Osteocyte (in vitro differentiated cells): ENCODE measurements at regions not wholly inside any gene's neighbourhood (a gene's known extent, or its start where the extent isn't known, plus 50 kb on each side); places are given as distances from the start of the nearest gene placed in this dataset.

Experiments
- DNase-seq: peaks from one replicate; pipeline ENCODE4 v3.0.0; 2021; ENCODE audit warnings: mixed read lengths; ENCODE audit not compliant: unreplicated experiment; ENCODE audit errors: extremely low spot score
- H3K27ac Mint-ChIP-seq: one replicate; pipeline ENCODE4 v1.8.0; 2021; ENCODE audit warnings: mild to moderate bottlenecking, mixed read lengths; ENCODE audit not compliant: unreplicated experiment
- H3K27me3 Mint-ChIP-seq: one replicate; pipeline ENCODE4 v1.8.0; 2021; ENCODE audit warnings: mixed read lengths; ENCODE audit not compliant: unreplicated experiment
- H3K36me3 Mint-ChIP-seq: one replicate; pipeline ENCODE4 v1.8.0; 2021; ENCODE audit warnings: mixed read lengths; ENCODE audit not compliant: unreplicated experiment
- H3K4me1 Mint-ChIP-seq: one replicate; pipeline ENCODE4 v1.8.0; 2021; ENCODE audit warnings: mixed read lengths; ENCODE audit not compliant: unreplicated experiment
- H3K4me3 Mint-ChIP-seq: one replicate; pipeline ENCODE4 v1.8.0; 2021; ENCODE audit warnings: mild to moderate bottlenecking, moderate library complexity, mixed read lengths; ENCODE audit not compliant: unreplicated experiment
- H3K9me3 Mint-ChIP-seq: one replicate; pipeline ENCODE4 v1.8.0; 2021; ENCODE audit warnings: mixed read lengths; ENCODE audit not compliant: unreplicated experiment
- CTCF ChIP-seq: fragments of 200-600 bp; sonication (generic); IDR thresholded peaks from 2 replicates; pipeline ENCODE4 v1.5.0; 2021; ENCODE audit warnings: antibody characterized with exemption, mild to moderate bottlenecking, moderate library complexity

GRCh38 chr15:93670931-93671330, 560.4 kb upstream of the MCTP2 start:
- no peak for TF ChIP-seq CTCF
- peaks cover 15% of the 10 kb centered on the region for H3K9me3 Mint-ChIP-seq
- no peaks in the 10 kb centered on the region for H3K36me3 Mint-ChIP-seq
- no peaks in the 10 kb centered on the region for H3K4me1 Mint-ChIP-seq
- no peak overlapping the region for H3K27ac Mint-ChIP-seq
- H3K4me3 Mint-ChIP-seq, result no peak overlapping the region
- no peak for DNase-seq
- H3K27me3 Mint-ChIP-seq, result no peaks in the 10 kb centered on the region

- Mint-ChIP-seq H3K36me3 (no peaks in the 10 kb centered on the region), H3K27ac (no peak overlapping the region), H3K27me3 (no peaks in the 10 kb centered on the region), H3K4me3 (no peak overlapping the region), H3K4me1 (no peaks in the 10 kb centered on the region), H3K9me3 (peaks cover 12% of the 10 kb centered on the region)
- TF ChIP-seq CTCF, result no peak
- DNase-seq, result no peak
These were observed 567.0 kb upstream of the MCTP2 start for GRCh38 chr15:93664213-93664956.

- Mint-ChIP-seq H3K36me3 (no peaks in the 10 kb centered on the region), H3K9me3 (peaks cover 17% of the 10 kb centered on the region), H3K27me3 (no peaks in the 10 kb centered on the region), H3K4me3 (no peak overlapping the region), H3K27ac (no peak overlapping the region), H3K4me1 (no peaks in the 10 kb centered on the region)
- no peak for DNase-seq
- no peak for TF ChIP-seq CTCF
These were observed 569.0 kb upstream of the MCTP2 start for GRCh38 chr15:93662162-93662885.

- H3K36me3 Mint-ChIP-seq, result no peaks in the 10 kb centered on the region
These were observed 569.2 kb upstream of the RGMA start for GRCh38 chr15:93658026-93658816.

More at GRCh38 chr15:93658026-93658816, 569.2 kb upstream of the RGMA start:
- no peak for TF ChIP-seq CTCF
- no peak for DNase-seq
- no peaks in the 10 kb centered on the region for H3K4me1 Mint-ChIP-seq
- no peak overlapping the region for H3K4me3 Mint-ChIP-seq
- H3K27ac Mint-ChIP-seq, result no peak overlapping the region
- no peaks in the 10 kb centered on the region for H3K27me3 Mint-ChIP-seq
- peaks cover 14% of the 10 kb centered on the region for H3K9me3 Mint-ChIP-seq
